ENCODE measurements at regions not wholly inside any gene's neighbourhood (a gene's known extent, or its start where the extent isn't known, plus 50 kb on each side); places are given as distances from the start of the nearest gene placed in this dataset.

DNA sequence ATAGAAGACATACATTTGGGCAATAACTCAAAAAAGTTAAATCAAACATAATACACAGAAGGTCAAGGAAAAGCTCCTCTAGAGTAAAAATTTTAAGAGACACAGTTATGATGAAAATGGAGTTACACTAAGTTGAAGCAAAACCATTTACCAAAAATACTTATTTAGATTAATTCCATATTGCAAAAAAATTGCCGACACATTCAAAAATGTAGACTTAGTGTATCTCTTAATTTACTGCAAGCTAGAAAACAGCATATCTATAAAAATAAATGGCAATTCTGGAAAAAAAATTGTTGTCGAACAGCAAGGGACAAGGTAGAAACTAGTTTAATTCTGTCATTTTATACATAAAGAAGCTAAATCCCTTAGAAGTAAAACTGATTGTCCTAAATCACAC lies 248.7 kb upstream of the KIF2B start:
- Histone ChIP-seq H3K27ac (ENCODE audit: low read length) (no peak overlapping the region), H3K27me3 (ENCODE audit: low read depth, low read length) (no peaks in the 10 kb centered on the region), H3K4me3 (ENCODE audit: low read depth in 1 of 2, low read length in 2 of 2) (no peak overlapping the region), H3K36me3 (ENCODE audit: control insufficient read depth in 1 of 2, insufficient read depth in 2 of 2, low read length in 2 of 2) (no peaks in the 10 kb centered on the region), H3K4me1 (ENCODE audit: control insufficient read depth in 1 of 2, insufficient read depth in 2 of 2, low read length in 2 of 2) (no peaks in the 10 kb centered on the region), H3K9me3 (ENCODE audit: control insufficient read depth in 1 of 2, low read length in 2 of 2) (no peaks in the 10 kb centered on the region)

GRCh38 chr17:53571342-53571741 lies 251.4 kb upstream of the KIF2B start:
- Histone ChIP-seq H3K4me3 (ENCODE audit: low read depth in 1 of 2, low read length in 2 of 2) (peak overlapping the region in 1 of 2 donors; percentile 27), H3K9me3 (ENCODE audit: control insufficient read depth in 1 of 2, low read length in 2 of 2) (no peaks in the 10 kb centered on the region), H3K4me1 (ENCODE audit: control insufficient read depth in 1 of 2, insufficient read depth in 2 of 2, low read length in 2 of 2) (no peaks in the 10 kb centered on the region), H3K36me3 (ENCODE audit: control insufficient read depth in 1 of 2, insufficient read depth in 2 of 2, low read length in 2 of 2) (no peaks in the 10 kb centered on the region), H3K27me3 (ENCODE audit: low read depth, low read length) (no peaks in the 10 kb centered on the region), H3K27ac (ENCODE audit: low read length) (no peak overlapping the region)

DNA sequence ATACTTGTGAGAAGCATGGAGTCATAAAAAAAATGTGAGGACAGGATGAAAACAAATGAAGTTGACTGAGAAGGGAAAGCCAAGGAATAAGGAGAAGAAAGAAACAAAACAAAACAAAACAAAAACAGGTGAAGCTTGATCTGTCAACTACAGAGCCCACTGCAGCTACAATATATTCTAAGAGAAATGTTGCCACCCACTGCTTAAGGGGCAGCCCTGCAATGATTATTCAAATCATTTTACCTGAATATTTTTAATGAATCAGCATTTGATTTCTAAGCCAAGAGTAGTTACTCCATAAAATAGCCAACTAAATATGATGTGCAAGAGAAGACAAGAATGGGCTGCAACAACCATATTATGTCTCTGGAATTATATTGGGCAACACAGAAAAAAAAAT lies 252.0 kb upstream of the KIF2B start:
- H3K27ac ChIP-seq (ENCODE audit: low read length): no peak overlapping the region
- H3K27me3 ChIP-seq (ENCODE audit: low read depth, low read length): no peaks in the 10 kb centered on the region
- H3K9me3 ChIP-seq (ENCODE audit: control insufficient read depth in 1 of 2, low read length in 2 of 2): no peaks in the 10 kb centered on the region
- no peaks in the 10 kb centered on the region for H3K4me1 ChIP-seq (ENCODE audit: control insufficient read depth in 1 of 2, insufficient read depth in 2 of 2, low read length in 2 of 2)
- no peaks in the 10 kb centered on the region for H3K36me3 ChIP-seq (ENCODE audit: control insufficient read depth in 1 of 2, insufficient read depth in 2 of 2, low read length in 2 of 2)
- no peak overlapping the region for H3K4me3 ChIP-seq (ENCODE audit: low read depth in 1 of 2, low read length in 2 of 2)

DNA sequence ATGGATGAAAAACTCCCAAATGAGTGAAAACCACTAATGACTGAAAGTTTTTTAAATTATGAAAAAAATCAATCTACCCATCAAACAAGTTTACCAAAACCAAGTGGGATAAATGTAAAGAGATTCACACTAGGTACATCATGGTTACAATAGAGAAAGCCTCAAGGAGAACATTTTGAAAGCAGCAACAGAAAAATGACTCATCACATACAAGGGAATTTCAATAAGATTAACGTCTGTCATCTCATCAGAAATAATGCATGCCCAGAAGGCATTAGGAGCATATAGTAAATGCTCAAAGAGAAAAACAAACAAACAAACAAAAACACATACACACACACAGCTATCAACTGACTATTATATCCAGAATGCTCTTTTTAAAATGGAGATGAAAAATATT lies 261.8 kb upstream of the KIF2B start:
- Histone ChIP-seq H3K36me3 (ENCODE audit: control insufficient read depth in 1 of 2, insufficient read depth in 2 of 2, low read length in 2 of 2) (no peaks in the 10 kb centered on the region), H3K27me3 (ENCODE audit: low read depth, low read length) (no peaks in the 10 kb centered on the region), H3K27ac (ENCODE audit: low read length) (no peak overlapping the region), H3K4me3 (ENCODE audit: low read depth in 1 of 2, low read length in 2 of 2) (no peak overlapping the region), H3K9me3 (ENCODE audit: control insufficient read depth in 1 of 2, low read length in 2 of 2) (peaks cover 0 to 2% of the 10 kb centered on the region in 2 donors), H3K4me1 (ENCODE audit: control insufficient read depth in 1 of 2, insufficient read depth in 2 of 2, low read length in 2 of 2) (no peaks in the 10 kb centered on the region)

DNA sequence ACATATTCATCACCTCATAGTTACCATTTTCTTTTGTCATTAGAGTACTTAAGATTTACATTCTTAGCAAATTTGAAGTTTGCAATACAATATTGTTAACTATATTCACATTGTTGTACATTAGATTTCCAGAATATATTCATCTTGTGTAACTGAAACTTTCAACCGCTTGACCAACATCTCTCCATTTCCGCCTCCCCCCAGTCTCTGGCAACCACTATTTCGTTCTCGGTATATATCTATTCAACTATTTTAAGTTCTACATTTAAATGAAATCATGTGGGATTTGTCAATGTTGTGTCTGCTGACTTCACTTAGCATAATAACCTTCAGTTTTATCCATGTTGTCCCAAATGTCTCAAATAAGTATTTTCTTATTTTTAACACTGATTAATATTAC lies 274.5 kb upstream of the KIF2B start:
- no peak overlapping the region for H3K27ac ChIP-seq (ENCODE audit: low read length)
- no peaks in the 10 kb centered on the region for H3K9me3 ChIP-seq (ENCODE audit: control insufficient read depth in 1 of 2, low read length in 2 of 2)
- no peaks in the 10 kb centered on the region for H3K27me3 ChIP-seq (ENCODE audit: low read depth, low read length)
- no peak overlapping the region for H3K4me3 ChIP-seq (ENCODE audit: low read depth in 1 of 2, low read length in 2 of 2)
- no peaks in the 10 kb centered on the region for H3K36me3 ChIP-seq (ENCODE audit: control insufficient read depth in 1 of 2, insufficient read depth in 2 of 2, low read length in 2 of 2)
- H3K4me1 ChIP-seq (ENCODE audit: control insufficient read depth in 1 of 2, insufficient read depth in 2 of 2, low read length in 2 of 2): no peaks in the 10 kb centered on the region

DNA sequence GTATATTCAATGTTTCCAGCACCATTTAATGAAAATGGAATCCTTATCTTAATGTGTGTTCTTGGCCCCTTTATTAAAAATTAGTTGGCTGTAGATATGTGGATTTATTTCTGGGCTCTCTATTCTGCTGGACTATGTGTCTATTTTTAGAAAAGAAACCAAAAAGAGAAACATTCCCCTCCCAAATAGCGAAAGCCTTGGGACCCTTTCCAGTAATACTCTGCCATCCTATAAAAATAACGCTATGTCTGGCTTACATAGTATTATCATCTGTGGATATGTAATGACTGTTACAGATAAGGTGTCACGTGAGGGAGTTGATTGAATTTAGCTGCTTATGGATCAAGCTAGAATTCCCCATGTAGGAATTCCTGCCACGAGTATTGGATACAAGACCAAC lies 279.3 kb upstream of the KIF2B start:
- Histone ChIP-seq H3K4me3 (ENCODE audit: low read depth in 1 of 2, low read length in 2 of 2) (no peak overlapping the region), H3K27me3 (ENCODE audit: low read depth, low read length) (no peaks in the 10 kb centered on the region), H3K27ac (ENCODE audit: low read length) (no peak overlapping the region), H3K4me1 (ENCODE audit: control insufficient read depth in 1 of 2, insufficient read depth in 2 of 2, low read length in 2 of 2) (no peaks in the 10 kb centered on the region), H3K36me3 (ENCODE audit: control insufficient read depth in 1 of 2, insufficient read depth in 2 of 2, low read length in 2 of 2) (no peaks in the 10 kb centered on the region), H3K9me3 (ENCODE audit: control insufficient read depth in 1 of 2, low read length in 2 of 2) (no peaks in the 10 kb centered on the region)

DNA sequence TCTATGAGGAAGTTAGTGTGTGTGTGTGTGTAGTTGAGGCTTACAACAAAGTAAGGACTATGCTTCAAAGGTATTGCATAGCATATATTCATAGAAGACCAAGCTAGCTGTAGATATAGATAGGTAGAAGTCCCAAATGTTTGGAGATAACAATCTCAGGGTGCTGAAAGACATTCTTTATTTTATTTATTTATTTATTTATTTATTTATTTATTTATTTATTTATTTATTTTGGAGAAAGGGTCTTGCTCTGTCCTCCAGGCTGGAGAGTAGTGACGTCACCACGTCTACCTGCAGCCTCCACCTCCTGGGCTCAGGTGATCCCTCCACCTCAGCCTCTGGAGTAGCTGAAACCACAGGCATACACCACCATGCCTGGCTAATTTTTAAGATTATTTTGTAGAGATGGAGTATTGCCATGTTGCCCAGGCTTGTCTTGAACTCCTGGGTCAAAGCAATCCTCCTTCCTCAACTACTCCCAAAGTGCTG lies 284.6 kb upstream of the KIF2B start:
- Histone ChIP-seq H3K27me3 (ENCODE audit: low read depth, low read length) (no peaks in the 10 kb centered on the region), H3K36me3 (ENCODE audit: control insufficient read depth in 1 of 2, insufficient read depth in 2 of 2, low read length in 2 of 2) (no peaks in the 10 kb centered on the region), H3K4me3 (ENCODE audit: low read depth in 1 of 2, low read length in 2 of 2) (no peak overlapping the region), H3K9me3 (ENCODE audit: control insufficient read depth in 1 of 2, low read length in 2 of 2) (no peaks in the 10 kb centered on the region), H3K4me1 (ENCODE audit: control insufficient read depth in 1 of 2, insufficient read depth in 2 of 2, low read length in 2 of 2) (no peaks in the 10 kb centered on the region), H3K27ac (ENCODE audit: low read length) (no peak overlapping the region)

DNA sequence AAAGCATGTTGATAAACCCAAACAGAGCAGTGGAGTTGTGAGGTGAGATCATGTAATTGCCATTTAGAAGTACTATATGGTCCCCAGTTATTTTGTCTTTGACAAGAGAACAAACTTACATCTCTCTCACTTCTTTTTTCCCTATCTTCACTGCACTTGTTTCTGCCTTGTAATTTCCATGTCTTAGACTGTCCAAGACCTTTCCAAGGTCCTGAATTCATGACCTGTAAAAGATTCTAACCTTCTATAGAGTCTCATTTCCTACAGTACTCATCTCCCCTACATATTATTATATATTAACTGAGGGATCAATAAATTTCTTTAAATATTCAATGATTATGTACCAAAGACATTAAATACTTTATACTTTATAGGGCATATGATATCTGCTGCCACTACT lies 295.3 kb upstream of the KIF2B start:
- Histone ChIP-seq H3K27ac (ENCODE audit: low read length) (no peak overlapping the region), H3K27me3 (ENCODE audit: low read depth, low read length) (no peaks in the 10 kb centered on the region), H3K4me3 (ENCODE audit: low read depth in 1 of 2, low read length in 2 of 2) (no peak overlapping the region), H3K36me3 (ENCODE audit: control insufficient read depth in 1 of 2, insufficient read depth in 2 of 2, low read length in 2 of 2) (no peaks in the 10 kb centered on the region), H3K4me1 (ENCODE audit: control insufficient read depth in 1 of 2, insufficient read depth in 2 of 2, low read length in 2 of 2) (no peaks in the 10 kb centered on the region), H3K9me3 (ENCODE audit: control insufficient read depth in 1 of 2, low read length in 2 of 2) (no peaks in the 10 kb centered on the region)

GRCh38 chr17:53525590-53525989 lies 297.1 kb upstream of the KIF2B start:
- H3K36me3 ChIP-seq (ENCODE audit: control insufficient read depth in 1 of 2, insufficient read depth in 2 of 2, low read length in 2 of 2): no peaks in the 10 kb centered on the region
- H3K27ac ChIP-seq (ENCODE audit: low read length): no peak overlapping the region
- no peak overlapping the region for H3K4me3 ChIP-seq (ENCODE audit: low read depth in 1 of 2, low read length in 2 of 2)
- no peaks in the 10 kb centered on the region for H3K27me3 ChIP-seq (ENCODE audit: low read depth, low read length)
- no peaks in the 10 kb centered on the region for H3K9me3 ChIP-seq (ENCODE audit: control insufficient read depth in 1 of 2, low read length in 2 of 2)
- H3K4me1 ChIP-seq (ENCODE audit: control insufficient read depth in 1 of 2, insufficient read depth in 2 of 2, low read length in 2 of 2): no peaks in the 10 kb centered on the region

GRCh38 chr17:53516636-53517035 lies 306.1 kb upstream of the KIF2B start:
- H3K36me3 ChIP-seq (ENCODE audit: control insufficient read depth in 1 of 2, insufficient read depth in 2 of 2, low read length in 2 of 2): no peaks in the 10 kb centered on the region
- H3K4me3 ChIP-seq (ENCODE audit: low read depth in 1 of 2, low read length in 2 of 2): no peak overlapping the region

GRCh38 chr17:53499277-53499676 lies 323.4 kb upstream of the KIF2B start:
- no peak overlapping the region for H3K27ac ChIP-seq (ENCODE audit: low read length)
- no peaks in the 10 kb centered on the region for H3K4me1 ChIP-seq (ENCODE audit: control insufficient read depth in 1 of 2, insufficient read depth in 2 of 2, low read length in 2 of 2)
- H3K36me3 ChIP-seq (ENCODE audit: control insufficient read depth in 1 of 2, insufficient read depth in 2 of 2, low read length in 2 of 2): no peaks in the 10 kb centered on the region
- H3K4me3 ChIP-seq (ENCODE audit: low read depth in 1 of 2, low read length in 2 of 2): no peak overlapping the region
- H3K27me3 ChIP-seq (ENCODE audit: low read depth, low read length): no peaks in the 10 kb centered on the region
- no peaks in the 10 kb centered on the region for H3K9me3 ChIP-seq (ENCODE audit: control insufficient read depth in 1 of 2, low read length in 2 of 2)

More at GRCh38 chr17:53516636-53517035, 306.1 kb upstream of the KIF2B start:
- Histone ChIP-seq H3K4me1 (ENCODE audit: control insufficient read depth in 1 of 2, insufficient read depth in 2 of 2, low read length in 2 of 2) (no peaks in the 10 kb centered on the region), H3K27me3 (ENCODE audit: low read depth, low read length) (no peaks in the 10 kb centered on the region), H3K27ac (ENCODE audit: low read length) (no peak overlapping the region), H3K9me3 (ENCODE audit: control insufficient read depth in 1 of 2, low read length in 2 of 2) (no peaks in the 10 kb centered on the region)

GRCh38 chr17:53496356-53496755 lies 326.4 kb upstream of the KIF2B start:
- H3K4me1 ChIP-seq (ENCODE audit: control insufficient read depth in 1 of 2, insufficient read depth in 2 of 2, low read length in 2 of 2): no peaks in the 10 kb centered on the region
- no peak overlapping the region for H3K4me3 ChIP-seq (ENCODE audit: low read depth in 1 of 2, low read length in 2 of 2)
- no peaks in the 10 kb centered on the region for H3K27me3 ChIP-seq (ENCODE audit: low read depth, low read length)
- H3K36me3 ChIP-seq (ENCODE audit: control insufficient read depth in 1 of 2, insufficient read depth in 2 of 2, low read length in 2 of 2): no peaks in the 10 kb centered on the region
- no peaks in the 10 kb centered on the region for H3K9me3 ChIP-seq (ENCODE audit: control insufficient read depth in 1 of 2, low read length in 2 of 2)
- H3K27ac ChIP-seq (ENCODE audit: low read length): no peak overlapping the region
